Left renal cortex interstitium (tissue), 4 donors: ENCODE measurements at regions not wholly inside any gene's neighbourhood (a gene's known extent, or its start where the extent isn't known, plus 50 kb on each side); places are given as distances from the start of the nearest gene placed in this dataset.
"Not testable (repeated sequence)": the region's sequence is repeated elsewhere in the genome, so short reads cannot be mapped to it uniquely, and the experiment has no call there.

Experiments used
- DNase-seq, 4 donors: peaks; one replicate each; pipeline ENCODE4 v3.0.0-alpha.2; 2013; ENCODE audit warnings: low read depth in 4 of 4, low spot score in 2 of 4, missing footprints in 1 of 4

GRCh38 chr4:150016621-150017020, 61.6 kb upstream of the DCLK2 start:
- DNase-seq: not testable (repeated sequence)

- no peak for DNase-seq
These were observed 60.0 kb upstream of the DCLK2 start for GRCh38 chr4:150018257-150018656.

- DNase-seq: no peak
These were observed 56.8 kb upstream of the DCLK2 start for GRCh38 chr4:150021483-150021882.

GRCh38 chr4:150023489-150023888, 54.8 kb upstream of the DCLK2 start:
- DNase-seq: no peak

GRCh38 chr4:150026987-150027386, 51.3 kb upstream of the DCLK2 start:
- DNase-seq: not testable (repeated sequence)
